ENCODE measurements at regions not wholly inside any gene's neighbourhood (a gene's known extent, or its start where the extent isn't known, plus 50 kb on each side); places are given as distances from the start of the nearest gene placed in this dataset.
"Not testable (repeated sequence)": the region's sequence is repeated elsewhere in the genome, so short reads cannot be mapped to it uniquely, and the experiment has no call there.

DNA sequence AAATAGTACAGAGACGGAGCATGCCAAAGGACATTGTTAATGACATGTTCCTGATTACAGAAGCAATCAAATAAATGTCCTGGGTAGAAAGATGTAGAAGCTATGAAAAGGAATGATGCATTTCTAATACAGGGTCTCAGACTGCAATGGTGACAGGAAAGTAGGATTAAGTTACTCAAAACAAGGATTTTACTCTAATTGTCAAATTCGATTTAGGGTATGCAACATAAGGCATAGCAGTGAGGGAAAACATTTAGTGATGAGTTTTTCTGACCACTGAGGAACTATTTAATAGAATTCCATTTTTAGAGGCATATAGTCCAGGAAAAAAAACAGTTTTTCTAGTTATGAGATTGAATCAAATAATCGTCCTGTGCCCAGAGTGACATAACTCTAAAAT is 715.1 kb upstream of the ACO1 start:
- no peak for DNase-seq

GRCh38 chr9:31671011-31671410 is 713.4 kb upstream of the ACO1 start:
- peak in 1 of 5 experiments; percentile 60 for DNase-seq

- no peak for DNase-seq
Measured at GRCh38 chr9:31674264-31674663, 710.2 kb upstream of the ACO1 start.

DNA sequence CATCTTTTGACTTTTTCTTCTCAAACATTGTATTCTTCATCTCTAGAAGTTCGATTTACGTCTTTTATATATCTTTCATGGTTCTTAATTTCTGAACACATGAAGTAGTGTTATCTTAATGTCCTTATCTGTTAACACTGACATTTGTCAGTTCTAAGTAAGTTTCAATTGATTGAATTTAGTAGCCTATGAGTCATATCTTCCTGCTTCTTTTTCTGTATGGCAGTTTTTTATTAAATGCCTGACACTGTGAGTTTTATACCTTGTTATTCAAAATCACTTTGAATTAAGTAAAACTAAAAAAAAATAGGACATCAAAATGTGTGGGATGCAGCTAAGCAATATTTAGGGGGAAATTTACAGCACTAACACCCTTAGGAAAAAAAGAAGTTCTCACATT is 707.0 kb upstream of the ACO1 start:
- DNase-seq: peak in 1 of 5 experiments; percentile 67

DNA sequence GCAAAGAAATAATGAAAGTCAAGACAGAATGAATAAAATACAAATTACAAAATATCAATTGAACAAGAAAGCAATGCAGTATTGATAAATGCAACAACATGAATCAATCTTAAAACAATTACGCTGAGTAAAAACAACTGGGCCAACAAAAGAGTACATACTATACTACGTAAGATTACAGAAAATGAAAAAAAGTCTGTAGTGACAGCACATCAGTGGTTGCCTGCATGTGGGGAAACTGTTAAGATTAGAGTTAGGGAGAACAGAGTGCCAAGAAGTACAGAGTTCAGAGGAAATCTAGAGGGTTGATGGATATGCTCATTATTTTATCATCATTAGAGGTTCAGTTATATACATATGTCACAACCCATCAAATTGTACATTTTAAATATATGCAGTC is 706.6 kb upstream of the ACO1 start:
- DNase-seq: peak in 1 of 5 experiments; percentile 62

DNA sequence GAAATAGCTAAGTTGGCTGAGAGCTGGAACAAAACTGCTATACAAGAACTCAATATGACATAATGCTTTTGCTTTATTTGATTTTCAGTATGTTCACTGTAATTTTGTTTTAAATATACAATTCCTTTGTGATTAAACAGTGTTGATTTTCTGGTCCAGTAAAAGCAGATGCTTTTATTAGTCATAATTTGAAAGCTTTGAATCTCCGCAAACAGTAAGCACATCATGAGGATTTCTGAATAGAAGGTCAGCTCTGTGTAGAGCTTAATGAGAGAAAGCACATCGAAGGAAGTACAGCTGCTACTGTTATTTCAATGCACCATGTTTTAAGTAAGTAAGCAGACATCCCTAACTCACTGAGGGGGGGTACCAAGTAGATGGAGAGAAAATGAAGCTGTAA is 701.3 kb upstream of the ACO1 start:
- no peak for DNase-seq

- no peak for DNase-seq
Measured at GRCh38 chr9:31697956-31698355, 686.5 kb upstream of the ACO1 start.

DNA sequence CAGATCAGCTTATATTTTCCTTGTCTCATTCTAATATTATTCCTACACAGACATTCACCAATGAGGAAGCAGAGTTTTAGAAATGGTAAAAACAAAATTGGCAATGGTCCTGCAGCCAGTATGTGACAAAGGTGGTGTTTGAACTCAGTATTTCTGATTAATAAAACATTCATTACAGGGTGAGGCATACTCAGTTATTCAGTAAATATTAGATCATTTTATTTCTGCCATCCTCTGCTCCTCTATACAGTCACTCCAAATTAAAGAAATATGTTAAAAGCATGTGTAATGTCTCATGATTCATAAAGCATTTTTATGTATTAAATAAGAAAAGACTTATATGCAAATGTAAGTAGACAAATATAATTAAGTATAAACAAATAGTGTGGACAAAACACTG is 684.6 kb upstream of the ACO1 start:
- no peak for DNase-seq

- peak in 1 of 5 experiments; percentile 63 for DNase-seq
Measured at GRCh38 chr9:31700252-31701045, 684.0 kb upstream of the ACO1 start.

- no peak for DNase-seq
Measured at GRCh38 chr9:31702957-31703356, 681.5 kb upstream of the ACO1 start.

DNA sequence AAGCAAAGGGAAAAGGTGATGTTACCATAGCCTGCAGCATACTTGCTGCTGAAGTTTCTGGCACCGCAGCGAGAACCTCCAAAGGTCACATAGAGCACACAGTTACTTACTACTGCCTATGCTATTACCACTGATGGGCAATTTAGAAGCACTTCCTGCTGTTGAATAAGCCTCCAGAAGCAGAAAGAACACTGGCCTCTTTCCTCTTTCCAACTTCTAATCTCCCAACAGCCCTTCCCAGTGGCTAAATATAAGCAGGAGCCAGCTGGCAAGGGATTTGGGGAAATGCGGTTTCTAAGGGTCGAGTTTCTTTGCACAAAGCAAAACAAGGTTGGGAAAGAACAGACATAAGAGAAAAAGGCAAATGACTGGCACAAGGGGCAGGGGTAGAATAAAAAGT is 669.2 kb upstream of the ACO1 start:
- no peak for DNase-seq

- DNase-seq: no peak
Measured at GRCh38 chr9:31719262-31719661, 665.2 kb upstream of the ACO1 start.

DNA sequence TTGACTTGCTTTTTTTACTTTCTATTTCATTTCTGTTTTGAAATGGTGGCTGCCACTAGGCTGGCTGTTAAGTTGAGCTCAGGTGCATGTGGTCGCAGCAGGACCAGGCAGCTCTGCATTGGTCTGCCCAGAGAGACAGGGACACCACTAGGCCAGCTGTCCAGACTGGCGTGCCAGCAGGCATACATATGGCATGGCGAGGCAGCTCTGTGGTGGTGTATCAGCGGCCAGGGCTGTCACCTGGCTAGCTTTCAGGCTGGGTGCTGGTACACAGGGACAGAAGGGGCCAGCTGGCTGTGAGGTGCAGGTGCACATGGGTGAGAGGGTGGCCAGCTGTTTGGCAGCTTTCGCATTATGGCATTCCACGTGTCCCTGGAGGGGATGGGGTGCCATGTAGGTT is 654.0 kb upstream of the ACO1 start:
- no peak for DNase-seq

GRCh38 chr9:31733166-31733565 is 651.3 kb upstream of the ACO1 start:
- no peak for DNase-seq

- no peak for DNase-seq
Measured at GRCh38 chr9:31736581-31737179, 647.8 kb upstream of the ACO1 start.

GRCh38 chr9:31740705-31741104 is 643.7 kb upstream of the ACO1 start:
- DNase-seq: no peak

GRCh38 chr9:31744589-31744988 is 639.9 kb upstream of the ACO1 start:
- DNase-seq: no peak

DNA sequence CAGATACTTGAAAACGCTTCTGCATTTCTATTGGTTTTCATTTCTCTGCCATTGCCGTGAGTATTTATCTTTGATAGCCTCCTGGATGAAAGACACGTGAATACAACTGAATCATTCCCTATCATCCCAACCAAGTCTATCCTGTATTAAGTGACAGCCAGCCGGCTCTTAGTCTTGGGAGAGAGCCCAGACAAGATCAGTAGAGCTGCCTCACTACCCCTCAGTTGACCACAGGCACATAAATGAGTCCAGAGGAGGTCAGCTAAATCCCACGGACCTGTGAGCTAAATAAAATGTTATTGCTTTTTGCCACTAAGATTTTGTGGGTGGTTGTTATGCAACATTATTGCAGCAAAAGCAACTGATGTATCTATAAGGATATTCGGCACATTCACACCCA is 639.0 kb upstream of the ACO1 start:
- no peak for DNase-seq

GRCh38 chr9:31745886-31746285 is 638.6 kb upstream of the ACO1 start:
- no peak for DNase-seq

DNA sequence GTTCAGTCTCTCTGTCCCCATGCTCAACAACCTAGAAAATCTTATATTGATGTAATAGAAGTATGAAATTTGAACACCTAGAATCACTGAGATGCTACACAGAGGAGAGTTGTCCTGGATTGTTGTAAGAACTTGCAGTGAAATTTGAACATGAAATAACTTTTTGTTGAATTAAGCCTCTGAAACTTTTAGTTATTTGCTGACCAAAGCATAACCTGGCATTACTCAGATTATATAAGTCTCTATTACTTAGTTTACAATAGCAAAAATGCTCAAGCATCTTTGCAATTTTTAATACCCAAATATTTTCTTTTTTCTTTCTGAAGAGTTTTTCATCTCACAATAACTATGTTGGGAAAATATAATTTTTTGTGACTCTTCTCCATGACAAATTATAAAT is 630.7 kb upstream of the ACO1 start:
- DNase-seq: no peak

DNA sequence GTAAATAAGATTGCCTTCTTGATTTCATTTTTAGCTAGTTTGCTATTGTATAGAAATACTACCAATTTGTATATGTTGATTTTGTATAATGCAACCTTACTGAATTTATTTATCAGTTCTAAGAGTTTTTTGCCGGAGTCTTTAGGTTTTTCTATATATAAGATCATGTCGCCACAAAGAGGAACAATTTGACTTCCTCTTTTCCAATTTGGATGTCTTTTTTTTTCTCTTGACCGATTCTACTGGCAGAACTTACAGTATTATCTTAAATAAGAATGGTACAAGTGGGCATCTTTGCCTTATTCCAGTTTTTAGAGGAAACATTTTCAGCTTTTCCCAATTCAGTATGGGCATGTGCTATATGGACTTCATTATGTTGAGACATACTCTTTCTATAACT is 624.7 kb upstream of the ACO1 start:
- DNase-seq: no peak

GRCh38 chr9:31774021-31774420 is 610.4 kb upstream of the ACO1 start:
- not testable (repeated sequence) for DNase-seq

DNA sequence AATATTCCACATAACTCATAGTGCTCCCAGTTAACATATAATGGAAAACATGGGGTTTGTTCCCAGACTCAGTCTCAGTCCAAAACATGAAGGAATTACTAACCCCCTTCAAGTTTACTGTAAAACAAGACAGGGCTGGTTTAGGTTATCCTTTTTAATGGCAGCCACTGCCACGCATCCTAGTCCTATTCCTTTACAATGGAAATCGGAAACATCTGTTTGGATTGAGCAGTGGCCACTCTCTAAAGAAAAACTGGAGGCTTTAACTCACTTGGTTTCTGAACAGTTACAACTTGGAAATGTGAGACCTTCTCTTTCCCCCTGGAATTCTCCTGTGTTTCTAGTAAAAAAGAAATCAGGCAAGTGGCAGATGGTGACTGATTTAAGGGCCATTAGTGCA is 609.9 kb upstream of the ACO1 start:
- DNase-seq: no peak

GRCh38 chr9:31776471-31776870 is 608.0 kb upstream of the ACO1 start:
- DNase-seq: no peak

GRCh38 chr9:31783491-31783890 is 601.0 kb upstream of the ACO1 start:
- no peak for DNase-seq

All from T-helper 2 cell (primary cell).